ENCODE measurements at regions not wholly inside any gene's neighbourhood (a gene's known extent, or its start where the extent isn't known, plus 50 kb on each side); places are given as distances from the start of the nearest gene placed in this dataset.

- no peak for DNase-seq (ENCODE audit: low read depth)
Measured at GRCh38 chr6:4296552-4296951, 161.2 kb upstream of the ECI2 start.

GRCh38 chr6:4295783-4296155 is 160.4 kb upstream of the ECI2 start:
- no peak for DNase-seq (ENCODE audit: low read depth)

GRCh38 chr6:4295058-4295782 is 159.8 kb upstream of the ECI2 start:
- no peak for DNase-seq (ENCODE audit: low read depth)

GRCh38 chr6:4294636-4295035 is 159.3 kb upstream of the ECI2 start:
- DNase-seq (ENCODE audit: low read depth), result no peak

- DNase-seq (ENCODE audit: low read depth), result peak; percentile 67
Measured at GRCh38 chr6:4291453-4292403, 156.4 kb upstream of the ECI2 start.

GRCh38 chr6:4289770-4290320 is 154.5 kb upstream of the ECI2 start:
- DNase-seq (ENCODE audit: low read depth), result peak; percentile 24

GRCh38 chr6:4287811-4288244 is 152.5 kb upstream of the ECI2 start:
- DNase-seq (ENCODE audit: low read depth), result no peak

GRCh38 chr6:4287372-4287771 is 152.0 kb upstream of the ECI2 start:
- no peak for DNase-seq (ENCODE audit: low read depth)

GRCh38 chr6:4282926-4283325 is 147.6 kb upstream of the ECI2 start:
- DNase-seq (ENCODE audit: low read depth), result no peak

GRCh38 chr6:4281341-4282293 is 146.2 kb upstream of the ECI2 start:
- DNase-seq (ENCODE audit: low read depth), result peak; percentile 50

GRCh38 chr6:4280707-4281106 is 145.3 kb upstream of the ECI2 start:
- peak; percentile 94 for DNase-seq (ENCODE audit: low read depth)

- no peak for DNase-seq (ENCODE audit: low read depth)
Measured at GRCh38 chr6:4280031-4280430, 144.7 kb upstream of the ECI2 start.

- peak; percentile 69 for DNase-seq (ENCODE audit: low read depth)
Measured at GRCh38 chr6:4274382-4275082, 139.2 kb upstream of the ECI2 start.

- peak; percentile 14 for DNase-seq (ENCODE audit: low read depth)
Measured at GRCh38 chr6:4272996-4273395, 137.6 kb upstream of the ECI2 start.

- no peak for DNase-seq (ENCODE audit: low read depth)
Measured at GRCh38 chr6:4271761-4272470, 136.5 kb upstream of the ECI2 start.

GRCh38 chr6:4270776-4271175 is 135.4 kb upstream of the ECI2 start:
- DNase-seq (ENCODE audit: low read depth), result peak; percentile 74

- DNase-seq (ENCODE audit: low read depth), result no peak
Measured at GRCh38 chr6:4270001-4270400, 134.6 kb upstream of the ECI2 start.

GRCh38 chr6:4268171-4268570 is 132.8 kb upstream of the ECI2 start:
- DNase-seq (ENCODE audit: low read depth), result no peak

GRCh38 chr6:4265740-4266139 is 130.4 kb upstream of the ECI2 start:
- no peak for DNase-seq (ENCODE audit: low read depth)

GRCh38 chr6:4264601-4265000 is 129.2 kb upstream of the ECI2 start:
- DNase-seq (ENCODE audit: low read depth), result no peak

Measured in M059J (cell line).